Activated CD8-positive, alpha-beta memory T cell treated with anti-CD3 and anti-CD28 coated beads, Interleukin-2, amount 50 U/mL, for 1 hour (primary cell): ENCODE measurements at regions not wholly inside any gene's neighbourhood (a gene's known extent, or its start where the extent isn't known, plus 50 kb on each side); places are given as distances from the start of the nearest gene placed in this dataset.

Source experiments
- DNase-seq: peaks from one replicate; pipeline ENCODE4 v3.0.0-alpha.2; 2020; ENCODE audit errors: extremely low read depth

- no peak for DNase-seq
These were observed 135.7 kb upstream of the PWP1 start for GRCh38 chr12:107549651-107550480.

- DNase-seq, result no peak
These were observed 134.2 kb upstream of the PWP1 start for GRCh38 chr12:107551434-107551833.

GRCh38 chr12:107552263-107552662, 133.3 kb upstream of the PWP1 start:
- DNase-seq, result no peak

GRCh38 chr12:107553211-107553765, 132.3 kb upstream of the PWP1 start:
- DNase-seq, result no peak

GRCh38 chr12:107554941-107555340, 130.7 kb upstream of the PWP1 start:
- no peak for DNase-seq

DNA sequence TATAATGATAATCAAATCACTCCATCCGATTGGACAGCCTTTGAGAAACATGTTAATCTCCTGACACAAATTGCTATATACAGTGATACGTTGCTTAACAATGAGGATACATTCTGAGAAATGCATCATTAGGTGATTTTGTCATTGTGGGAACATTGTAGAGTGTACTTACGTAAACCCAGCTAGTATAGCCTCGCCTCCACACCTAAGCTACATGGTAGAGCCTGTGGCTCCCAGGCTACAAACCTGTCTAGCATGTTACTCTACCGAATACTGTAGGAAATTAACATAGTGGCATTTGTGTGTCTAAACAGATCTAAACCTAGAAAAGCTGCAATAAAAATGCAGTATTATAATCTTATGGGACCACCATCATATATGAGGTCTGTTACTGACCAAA, 128.6 kb upstream of the PWP1 start:
- DNase-seq, result no peak

GRCh38 chr12:107557589-107558100, 128.0 kb upstream of the PWP1 start:
- no peak for DNase-seq

- DNase-seq, result no peak
These were observed 127.3 kb upstream of the PWP1 start for GRCh38 chr12:107558141-107558815.

GRCh38 chr12:107558816-107559382, 126.7 kb upstream of the PWP1 start:
- no peak for DNase-seq

DNA sequence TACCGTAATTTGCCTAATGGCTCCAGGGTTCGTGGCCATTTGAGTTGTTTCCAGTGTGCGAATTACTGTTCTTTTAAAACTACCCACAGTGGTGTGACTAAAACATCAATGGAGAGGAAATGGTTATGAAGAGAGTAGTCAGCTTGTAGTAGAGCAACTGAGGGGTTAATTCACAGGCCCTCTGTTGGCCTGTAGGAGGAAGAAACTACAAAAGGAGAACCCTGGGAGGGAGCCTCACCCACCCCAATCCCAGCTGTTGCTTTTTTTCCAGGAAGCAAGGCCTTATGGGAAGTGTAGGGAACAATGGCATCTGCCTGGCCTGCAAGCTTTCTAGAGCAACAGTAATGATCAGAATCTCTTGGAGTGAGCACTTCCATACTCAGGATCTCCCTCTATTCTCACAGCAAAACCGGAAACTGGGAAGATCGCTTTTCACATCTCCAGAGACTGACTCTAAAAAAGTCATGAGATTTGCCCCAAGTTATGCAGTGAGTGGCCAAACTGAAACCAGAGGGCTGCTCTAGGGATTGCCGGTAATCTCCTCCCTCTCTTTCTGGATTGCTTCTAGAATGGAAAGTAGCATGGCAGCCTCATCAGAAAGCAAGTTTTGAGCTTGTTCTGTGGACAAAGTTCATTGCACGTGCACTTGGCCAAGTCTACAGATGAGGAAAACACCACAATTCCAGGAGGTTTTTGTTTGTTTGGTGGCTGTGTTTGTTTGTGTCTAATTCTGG, 125.3 kb upstream of the PWP1 start:
- no peak for DNase-seq

- DNase-seq, result no peak
These were observed 124.7 kb upstream of the PWP1 start for GRCh38 chr12:107560899-107561285.

- no peak for DNase-seq
These were observed 120.7 kb upstream of the PWP1 start for GRCh38 chr12:107564946-107565345.

DNA sequence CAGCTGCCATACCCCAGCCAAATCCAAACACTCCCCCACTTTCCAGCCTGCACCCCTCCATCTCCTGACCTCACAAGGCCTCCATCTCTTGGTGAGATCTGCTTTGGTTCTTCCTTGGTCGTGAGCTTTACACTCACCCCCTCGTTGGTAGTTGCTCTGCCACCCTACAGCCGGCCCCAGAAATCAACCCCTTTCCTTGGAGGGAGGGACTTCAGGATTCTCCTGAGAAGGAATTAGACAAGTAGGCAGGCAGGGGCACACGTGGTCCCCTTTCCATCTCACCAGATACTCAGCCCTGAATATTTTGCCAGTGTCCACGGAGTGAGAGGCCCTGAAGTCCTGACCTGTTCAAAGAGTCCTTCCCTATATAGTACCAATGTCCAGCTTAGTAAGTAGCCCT, 120.0 kb upstream of the PWP1 start:
- no peak for DNase-seq

DNA sequence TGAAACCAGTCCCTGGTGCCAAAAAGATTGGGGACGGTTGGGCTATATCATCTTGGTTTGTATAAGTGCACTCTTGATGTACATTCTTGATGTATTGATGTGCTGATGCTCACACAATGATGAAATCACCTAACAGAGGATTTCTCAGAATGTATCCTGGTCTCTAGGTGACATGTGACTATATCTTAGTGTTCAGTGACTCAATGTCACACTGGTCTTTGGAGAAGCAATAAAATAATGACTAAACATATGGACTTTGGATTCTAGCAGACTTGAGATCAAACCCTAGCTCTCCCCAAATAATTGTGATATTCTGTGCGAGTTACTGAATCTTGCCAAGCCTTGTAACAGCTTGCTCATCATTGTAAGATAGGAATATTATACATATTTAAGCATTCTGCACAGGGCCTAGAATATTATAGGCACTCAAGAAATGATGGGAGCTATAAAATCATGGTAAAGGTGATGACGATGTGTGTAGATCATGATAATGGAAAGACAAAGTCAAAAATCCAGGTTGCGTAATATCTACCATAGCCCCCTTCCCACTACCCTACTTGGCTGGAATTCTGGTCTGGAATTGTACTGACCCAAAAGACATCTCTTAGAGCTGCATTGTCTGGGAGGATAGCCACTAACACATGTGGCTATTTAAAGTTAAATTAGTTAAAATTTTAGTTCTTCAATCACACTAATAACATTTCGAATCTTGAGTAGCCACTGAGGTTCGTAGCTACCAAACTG, 117.6 kb upstream of the PWP1 start:
- DNase-seq, result no peak

DNA sequence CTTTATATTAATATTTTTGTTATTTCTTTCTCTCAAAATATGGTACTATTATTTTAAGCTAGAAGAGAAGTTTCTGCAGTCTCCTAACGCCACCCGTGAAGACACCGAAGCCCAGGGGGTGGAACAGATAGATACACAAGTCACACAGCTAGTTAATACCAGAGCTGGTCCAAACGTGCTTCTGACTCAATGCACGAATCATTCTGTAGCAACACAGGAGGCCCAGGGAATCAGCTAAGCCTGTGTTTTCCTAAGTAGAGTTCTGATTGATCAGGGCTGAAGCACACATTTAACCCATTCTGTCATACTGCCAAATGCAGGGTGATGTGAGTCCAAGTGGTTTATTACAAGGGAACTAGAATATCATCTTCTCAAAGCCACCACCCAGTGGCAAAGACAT, 116.9 kb upstream of the PWP1 start:
- no peak for DNase-seq

DNA sequence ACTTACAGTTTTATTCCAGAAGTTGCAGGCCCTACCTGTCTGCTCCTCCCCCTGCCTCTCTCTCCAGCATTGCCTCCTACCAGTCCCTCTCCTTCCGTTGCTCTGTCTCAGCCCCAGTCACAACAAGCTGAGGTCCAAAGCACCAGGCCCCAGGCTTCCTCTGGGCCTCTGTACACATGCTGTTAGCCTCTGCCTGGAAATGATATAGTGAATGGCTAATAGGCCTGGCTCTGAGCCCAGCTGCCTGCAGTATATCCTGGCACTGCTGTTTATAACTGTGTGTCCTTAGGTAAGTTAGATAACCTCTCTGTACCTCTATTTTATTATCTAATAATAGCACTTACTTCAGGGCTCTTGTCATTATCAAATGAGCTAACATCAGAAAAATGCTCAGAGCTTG, 114.9 kb upstream of the PWP1 start:
- no peak for DNase-seq

DNA sequence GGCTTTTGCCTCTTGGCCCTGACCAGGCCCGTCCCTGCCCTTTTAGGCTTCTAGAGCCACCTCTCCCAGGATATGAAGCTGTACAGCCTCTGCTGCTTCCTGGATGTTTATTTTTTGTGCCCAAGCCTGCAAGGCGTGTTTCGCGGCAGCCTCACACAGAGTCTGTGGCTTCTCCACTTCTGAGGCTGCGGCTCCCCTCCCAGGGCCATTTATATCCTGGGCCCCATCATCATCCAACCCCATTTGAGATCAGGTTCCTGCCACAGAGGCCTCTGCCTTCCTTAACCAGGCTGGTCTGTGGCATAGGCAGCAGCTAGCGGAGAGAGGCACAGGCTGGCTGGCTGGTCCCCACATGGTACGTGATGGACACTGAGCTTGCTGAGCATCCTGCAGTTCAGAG, 114.1 kb upstream of the PWP1 start:
- no peak for DNase-seq

DNA sequence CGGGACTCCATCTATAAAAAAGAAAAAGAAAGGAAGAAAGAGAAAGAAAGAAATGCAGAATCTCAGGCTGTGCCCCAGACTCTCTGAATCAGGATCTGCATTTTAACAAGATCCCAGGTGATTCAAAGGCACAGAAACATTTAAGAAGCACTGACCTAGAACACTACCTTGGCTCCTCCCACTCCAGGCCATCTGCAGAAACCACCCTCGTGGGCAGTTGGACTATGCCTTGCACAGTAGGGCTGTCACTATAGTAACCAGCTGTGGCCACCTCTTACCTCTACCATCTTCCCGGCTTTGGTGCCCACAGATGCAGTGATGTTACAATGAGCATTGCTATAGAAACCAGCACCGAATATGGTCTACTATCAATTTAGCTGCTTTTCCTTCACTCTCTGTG, 110.9 kb upstream of the PWP1 start:
- DNase-seq, result no peak

GRCh38 chr12:107580750-107581618, 104.6 kb upstream of the PWP1 start:
- no peak for DNase-seq

DNA sequence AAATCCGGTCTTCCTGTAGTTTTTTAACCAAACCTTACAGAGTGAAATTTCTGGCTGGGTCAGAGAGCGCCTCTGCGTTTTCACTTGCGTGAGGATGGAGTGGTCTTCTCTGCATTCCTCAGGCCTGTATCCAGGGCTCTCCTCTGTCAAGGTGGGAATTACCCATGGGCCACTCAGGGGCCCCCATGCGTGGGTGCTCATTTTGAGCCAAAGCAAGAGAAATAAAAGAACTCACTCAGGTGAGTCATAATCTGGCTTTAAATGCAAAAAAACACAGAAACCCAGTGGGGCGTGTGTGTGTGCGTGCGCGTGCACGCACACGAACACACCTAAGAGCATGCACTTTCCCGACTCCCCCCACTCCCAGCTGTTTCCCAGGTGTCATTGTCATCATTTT, 104.0 kb upstream of the PWP1 start:
- no peak for DNase-seq
